NCI-H2171 treated with DMSO at 0.1 percent for 48 hours (cell line): ENCODE measurements at regions not wholly inside any gene's neighbourhood (a gene's known extent, or its start where the extent isn't known, plus 50 kb on each side); places are given as distances from the start of the nearest gene placed in this dataset.
"Not testable (repeated sequence)": the region's sequence is repeated elsewhere in the genome, so short reads cannot be mapped to it uniquely, and the experiment has no call there.

Experiments
- DNase-seq: peaks from one replicate; lab custom pipeline; 2025; lab: John Stamatoyannopoulos, UW

DNA sequence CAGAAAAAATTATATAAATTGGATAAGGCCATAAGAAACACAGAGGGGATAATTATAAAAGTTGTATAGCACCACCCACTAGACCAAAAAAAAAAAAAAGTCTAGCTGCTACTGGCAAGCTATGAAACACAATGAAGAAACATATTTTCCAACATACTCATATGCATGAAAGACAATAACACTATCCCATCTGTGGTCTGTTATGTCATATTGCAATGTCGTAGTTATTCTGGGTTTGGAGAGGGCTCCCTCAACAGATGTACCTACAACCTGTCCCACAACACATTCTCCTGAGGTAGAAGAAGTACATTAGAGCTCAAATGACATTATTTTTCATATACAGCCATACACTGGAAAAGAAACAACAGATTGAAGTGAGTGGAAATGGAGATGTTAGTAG, 517.6 kb upstream of the ADGRL4 start:
- peak; percentile 6 for DNase-seq

DNA sequence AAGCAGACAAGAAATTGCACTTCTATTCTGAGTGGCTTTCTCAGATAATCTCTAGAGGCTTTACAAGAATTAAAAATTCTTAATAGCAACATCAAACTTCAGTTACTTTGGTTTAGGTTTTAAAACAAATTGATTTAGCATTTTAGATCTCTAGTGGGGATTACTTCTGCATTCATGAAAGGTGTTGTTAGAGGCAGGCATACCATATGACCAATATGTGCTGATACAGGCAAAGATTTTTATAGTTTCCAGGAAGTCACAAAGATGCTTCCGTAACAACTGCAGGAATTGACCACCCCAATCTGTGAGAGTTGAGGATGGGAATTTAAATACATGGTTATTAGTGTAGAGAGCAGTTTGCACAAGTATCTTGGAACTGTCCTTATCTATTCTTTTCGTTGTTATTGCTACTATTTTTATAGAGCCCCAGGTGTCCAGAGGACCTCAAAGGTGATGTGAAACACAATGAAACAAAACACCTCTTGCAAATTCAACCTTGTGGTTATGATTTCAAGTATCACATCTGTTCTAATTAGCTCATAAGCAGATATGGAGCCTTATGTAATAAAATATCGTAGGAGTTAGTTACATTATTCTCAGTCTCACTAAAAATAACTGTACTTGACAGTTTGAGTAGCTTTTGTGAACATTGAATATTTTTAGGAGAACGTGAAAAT, 512.7 kb upstream of the ADGRL4 start:
- DNase-seq: no peak

DNA sequence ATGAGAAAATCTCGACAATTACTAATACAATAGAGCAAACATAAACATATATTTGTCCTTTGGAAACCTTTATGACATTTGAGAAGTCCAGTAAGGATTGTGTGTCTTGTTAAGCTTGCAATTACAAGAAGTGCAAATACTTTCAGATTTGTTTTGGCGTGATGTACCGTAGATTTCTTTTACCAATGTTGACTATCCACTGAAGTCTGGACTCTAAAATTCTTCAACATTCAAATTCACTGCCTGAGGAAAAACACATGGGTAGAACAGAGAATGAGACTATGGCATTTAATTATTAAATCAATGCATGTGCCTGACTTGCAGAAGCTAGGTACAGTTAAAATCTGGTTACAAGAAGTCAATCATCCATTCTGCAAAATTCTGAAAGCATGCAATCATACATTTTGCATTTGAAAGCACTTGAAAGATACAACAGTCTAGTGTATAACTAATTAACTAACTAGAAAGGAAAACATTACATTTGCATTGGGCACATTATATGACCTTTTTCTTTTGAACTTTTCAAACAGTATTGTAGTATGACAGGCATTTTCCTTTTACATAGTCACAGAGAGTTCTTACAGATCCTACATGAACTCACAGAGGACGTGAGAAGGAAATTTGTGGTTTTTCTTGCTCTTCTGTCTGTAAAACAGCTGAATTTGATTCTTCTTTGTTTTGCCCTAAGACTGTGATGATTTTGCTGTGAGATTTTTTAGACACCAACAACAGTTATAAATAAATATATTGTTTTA, 511.1 kb upstream of the ADGRL4 start:
- no peak for DNase-seq

DNA sequence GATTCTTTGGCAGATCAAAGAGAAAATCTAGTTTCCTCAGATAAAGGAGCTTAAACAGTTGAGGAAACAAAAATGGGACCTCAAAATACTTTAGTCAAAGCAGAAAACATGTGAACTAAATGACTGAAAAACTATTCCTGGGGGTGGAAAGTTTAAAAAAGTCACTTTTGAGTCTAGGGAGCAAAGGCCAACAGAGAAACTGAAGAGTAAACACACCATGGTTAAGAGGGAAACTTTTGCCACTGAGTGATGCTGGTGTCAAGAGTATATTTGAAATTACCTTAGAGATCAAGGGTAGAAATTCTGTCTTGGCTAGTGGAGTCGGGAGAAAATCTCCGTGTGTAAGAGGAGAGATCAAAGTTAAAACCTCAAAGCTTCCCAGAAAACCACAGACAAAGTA, 501.2 kb upstream of the ADGRL4 start:
- no peak for DNase-seq

DNA sequence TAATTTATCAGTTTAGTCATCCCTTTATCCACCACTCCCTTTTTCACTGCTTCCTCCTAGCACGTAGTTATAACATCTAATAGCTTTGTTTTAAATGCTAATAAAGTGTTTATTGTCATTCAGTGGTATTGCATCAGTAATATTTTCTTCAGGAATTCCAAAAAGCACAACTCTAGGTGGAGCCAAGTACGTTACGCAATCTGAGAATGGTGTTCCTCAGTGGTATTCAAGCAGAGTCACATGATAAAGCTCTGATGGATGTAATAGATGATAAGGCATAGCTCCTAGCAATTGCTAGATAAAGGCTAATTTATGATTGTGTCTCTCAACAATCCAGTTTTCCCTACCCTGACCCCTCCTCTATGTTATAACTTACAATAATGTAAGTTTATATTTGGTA, 494.6 kb upstream of the ADGRL4 start:
- DNase-seq: no peak

DNA sequence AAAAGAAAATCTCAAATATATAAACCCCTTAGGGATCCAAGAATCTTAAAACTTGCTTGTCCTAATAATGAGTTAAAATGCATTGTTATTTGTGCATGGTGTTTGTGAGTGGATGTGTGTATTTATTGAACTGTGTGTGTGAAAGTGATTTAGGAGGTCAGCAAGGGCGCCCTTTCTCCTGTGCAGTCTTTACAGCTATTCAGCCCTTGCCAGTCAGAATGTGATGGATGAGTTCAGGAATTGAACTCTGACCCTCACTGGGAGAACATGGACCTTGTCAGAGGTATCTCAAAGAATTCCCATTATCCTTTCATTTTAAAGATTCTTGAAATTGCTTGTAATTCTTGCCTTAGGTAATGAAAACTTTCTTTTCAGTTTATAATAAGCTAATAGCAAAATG, 493.0 kb upstream of the ADGRL4 start:
- DNase-seq: no peak

DNA sequence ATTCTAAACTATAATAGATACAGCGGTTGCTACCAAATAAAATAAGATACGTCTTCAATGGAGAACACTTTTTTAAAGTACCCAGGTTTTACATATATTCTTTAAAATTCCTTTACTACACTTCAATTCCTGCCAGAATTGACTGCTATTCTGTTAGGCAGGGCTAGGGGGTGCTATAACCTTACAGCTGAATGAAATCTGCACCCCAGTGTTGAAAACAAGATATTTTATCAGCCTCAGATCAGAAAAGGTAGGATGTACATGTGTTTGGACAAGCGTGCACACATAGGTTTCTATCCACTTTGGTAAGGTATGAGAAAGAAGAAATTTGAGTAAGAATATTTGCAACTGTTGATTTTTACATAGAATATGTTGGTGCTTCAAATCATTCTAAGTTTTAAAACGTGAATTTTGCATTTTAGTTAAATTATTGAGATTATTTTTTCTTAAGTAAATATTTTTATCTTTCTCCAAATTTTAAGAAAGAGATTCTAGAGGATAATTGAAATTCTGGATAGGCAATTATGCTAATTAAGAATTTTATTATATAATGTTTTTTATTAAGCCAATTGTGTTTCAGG, 490.8 kb upstream of the ADGRL4 start:
- DNase-seq: peak; percentile 24

DNA sequence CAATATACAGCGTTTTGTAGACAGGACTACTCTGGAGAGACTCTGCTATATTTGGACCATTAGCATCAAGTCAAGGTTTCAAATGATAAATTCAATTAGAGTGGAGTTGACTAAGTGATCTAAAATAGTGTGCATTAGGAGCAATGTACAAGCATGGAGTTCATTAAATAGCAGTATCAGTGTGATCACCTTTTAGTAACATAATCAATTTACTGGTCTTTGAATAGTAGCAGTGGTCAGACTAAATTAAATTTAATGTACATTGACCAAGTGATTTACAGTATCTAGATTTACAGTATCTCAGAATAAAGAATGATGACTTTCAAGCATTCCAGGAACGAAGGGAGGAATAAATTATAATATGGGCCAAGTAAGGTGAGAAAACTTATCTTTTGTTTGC, 489.6 kb upstream of the ADGRL4 start:
- no peak for DNase-seq

DNA sequence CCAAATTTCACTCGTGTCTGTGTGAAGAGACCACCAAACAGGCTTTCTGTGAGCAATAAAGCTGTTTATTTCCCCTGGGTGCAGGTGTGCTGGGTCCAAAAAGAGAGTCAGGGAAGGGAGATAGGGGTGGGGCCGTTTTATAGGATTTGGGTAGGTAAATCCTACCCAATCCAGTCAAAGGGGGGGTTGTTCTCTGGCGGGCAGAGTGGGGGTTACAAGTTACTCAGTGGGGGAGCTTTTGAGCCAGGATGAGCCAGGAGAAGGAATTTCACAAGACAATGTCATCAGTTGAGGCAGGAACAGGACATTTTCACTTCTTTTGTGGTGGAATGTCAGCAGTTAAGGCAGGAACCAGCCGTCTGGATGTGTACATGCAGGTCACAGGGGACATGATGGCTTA, 487.2 kb upstream of the ADGRL4 start:
- not testable (repeated sequence) for DNase-seq

DNA sequence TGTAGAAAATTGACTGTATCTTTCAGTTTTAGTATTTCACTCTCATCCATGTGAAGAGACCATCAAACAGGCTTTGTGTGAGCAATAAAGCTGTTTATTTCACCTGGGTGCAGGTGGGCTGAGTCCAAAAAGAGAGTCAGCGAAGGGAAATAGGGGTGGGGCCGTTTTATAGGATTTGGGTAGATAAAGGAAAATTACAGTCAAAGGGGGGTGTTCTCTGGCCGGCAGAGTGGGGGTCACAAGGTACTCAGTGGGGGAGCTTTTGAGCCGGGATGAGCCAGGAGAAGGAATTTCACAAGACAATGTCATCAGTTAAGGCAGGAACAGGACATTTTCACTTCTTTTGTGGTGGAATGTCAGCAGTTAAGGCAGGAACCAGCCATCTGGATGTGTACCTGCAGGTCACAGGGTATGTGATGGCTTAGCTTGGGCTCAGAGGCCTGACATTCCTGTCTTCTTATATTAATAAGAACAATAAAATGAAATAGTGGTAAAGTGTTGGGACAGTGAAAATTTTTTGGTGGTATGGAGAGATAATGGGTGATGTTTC, 482.1 kb upstream of the ADGRL4 start:
- DNase-seq: not testable (repeated sequence)

DNA sequence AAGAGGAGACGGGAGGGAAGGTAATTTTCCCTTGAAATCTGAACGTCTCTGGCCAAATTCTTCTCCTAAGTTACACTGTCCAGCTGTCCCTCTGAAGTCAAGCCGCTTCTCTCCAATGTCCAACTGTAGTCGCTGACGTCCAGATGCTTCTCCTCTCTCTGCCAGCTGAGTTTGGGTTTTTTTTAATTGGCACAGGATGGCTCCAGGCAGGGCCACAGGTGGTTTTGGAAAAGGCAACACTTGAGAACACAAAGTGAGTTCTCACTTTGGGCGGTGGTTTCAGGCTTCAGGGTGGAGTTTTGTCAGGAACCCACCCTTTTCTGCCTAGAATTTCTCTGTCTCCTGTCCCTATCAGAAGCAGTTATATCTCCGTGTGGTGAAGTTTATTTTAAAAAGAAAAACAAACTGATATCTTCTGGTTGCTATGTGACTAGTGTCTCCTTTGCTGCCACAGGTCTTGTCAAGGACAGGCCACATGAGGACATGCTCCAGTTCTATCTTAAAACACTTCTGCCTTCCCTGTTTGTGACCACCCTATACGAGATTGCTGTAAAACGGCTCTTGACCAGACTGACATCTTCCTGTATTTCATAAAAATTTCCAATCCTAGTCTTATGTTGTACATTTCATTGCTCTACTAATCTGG, 472.3 kb upstream of the ADGRL4 start:
- no peak for DNase-seq

DNA sequence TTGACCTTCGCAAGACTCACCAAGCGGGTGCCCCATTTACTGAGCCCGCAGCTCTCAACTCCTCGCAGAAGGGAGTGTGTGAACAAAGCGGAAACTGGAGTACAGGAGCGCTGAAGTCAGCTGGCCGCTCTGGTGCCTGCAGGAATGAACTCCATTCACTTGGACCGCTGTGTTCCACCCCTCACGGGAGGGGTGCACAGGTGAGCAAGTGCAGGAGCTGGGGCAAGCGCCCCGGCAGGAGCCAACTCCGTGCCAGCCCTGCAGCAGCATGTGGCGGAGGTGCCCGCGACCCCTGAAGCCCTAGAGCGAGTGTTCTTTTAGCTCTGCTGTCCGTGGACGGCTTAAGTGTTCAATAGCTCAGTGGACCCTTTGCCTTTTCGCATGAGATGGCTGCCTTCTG, 471.6 kb upstream of the ADGRL4 start:
- DNase-seq: no peak

DNA sequence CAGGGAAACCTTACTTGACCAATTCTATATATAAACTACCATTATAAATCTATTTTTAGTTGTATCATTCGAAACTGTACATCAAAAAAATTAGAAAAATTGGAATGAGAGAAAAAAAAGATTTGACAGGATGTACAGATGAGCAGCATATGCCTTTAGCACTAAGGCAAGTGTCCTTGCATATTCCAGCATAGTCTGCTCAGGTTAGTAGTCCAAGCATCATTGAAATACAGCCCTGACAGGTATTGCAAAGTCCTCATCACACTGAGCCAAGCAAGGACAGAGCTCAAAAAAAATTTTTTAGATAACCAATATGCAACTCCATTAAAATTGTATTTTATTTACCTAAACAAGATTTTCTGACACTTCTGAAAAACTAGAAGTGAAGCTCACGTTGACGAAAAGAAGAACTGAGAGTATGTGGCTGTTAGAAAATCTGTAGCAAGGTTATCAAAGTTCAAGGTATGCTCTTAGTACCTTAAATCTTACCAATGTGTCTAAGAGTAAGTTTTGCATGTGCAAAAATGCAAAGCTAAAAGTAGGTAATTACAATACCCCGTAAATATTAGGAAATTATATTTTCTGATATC, 465.6 kb upstream of the ADGRL4 start:
- no peak for DNase-seq

DNA sequence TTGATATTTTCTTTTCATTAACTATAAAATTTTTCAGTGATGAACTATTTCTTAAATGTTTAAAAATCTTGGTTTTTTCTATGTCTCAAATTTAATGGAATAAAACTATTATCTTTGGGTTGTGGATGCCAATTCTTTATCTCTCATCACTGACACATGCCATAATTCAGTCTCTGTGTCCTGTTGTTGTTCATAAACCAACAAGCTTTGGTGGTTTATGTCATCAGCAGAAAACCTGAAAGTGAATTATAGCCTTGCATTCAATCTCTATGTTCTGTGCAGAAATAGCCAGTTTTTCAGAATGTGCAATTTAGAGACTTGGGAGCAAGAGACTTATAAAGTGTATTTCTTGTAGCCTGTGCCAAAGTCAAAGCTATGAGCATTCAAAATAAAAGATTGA, 462.6 kb upstream of the ADGRL4 start:
- DNase-seq: no peak

DNA sequence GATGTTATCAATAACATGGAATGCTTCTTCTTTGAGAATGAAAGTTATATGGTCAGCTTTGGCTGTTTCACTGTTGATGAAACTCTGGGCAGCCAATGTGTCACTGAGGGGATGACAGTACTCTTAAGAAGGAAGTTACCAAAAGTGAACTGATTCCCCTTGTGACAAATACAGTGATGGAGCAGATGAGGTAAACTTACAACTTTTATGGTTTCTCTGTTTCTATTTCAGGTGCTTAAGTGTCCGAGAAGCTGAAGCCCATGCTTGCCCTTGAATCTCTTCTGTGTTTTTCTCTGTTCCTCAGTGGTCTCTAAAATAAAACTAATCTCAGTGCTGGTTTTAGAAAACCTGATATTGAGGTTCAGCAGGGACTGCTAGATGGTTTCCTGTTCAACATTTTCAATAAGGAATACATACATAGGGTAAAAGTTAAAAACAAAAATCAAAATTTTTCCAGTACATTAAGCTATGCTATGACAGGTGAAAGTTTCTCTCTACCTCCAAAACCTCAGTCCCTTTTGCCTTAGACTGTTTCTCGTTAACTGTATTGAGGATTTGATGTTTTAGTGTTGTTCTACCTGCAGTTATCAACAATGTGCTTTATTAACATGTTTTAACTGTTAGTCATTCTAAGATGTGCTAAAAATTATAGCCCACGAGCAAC, 454.4 kb upstream of the ADGRL4 start:
- DNase-seq: no peak

DNA sequence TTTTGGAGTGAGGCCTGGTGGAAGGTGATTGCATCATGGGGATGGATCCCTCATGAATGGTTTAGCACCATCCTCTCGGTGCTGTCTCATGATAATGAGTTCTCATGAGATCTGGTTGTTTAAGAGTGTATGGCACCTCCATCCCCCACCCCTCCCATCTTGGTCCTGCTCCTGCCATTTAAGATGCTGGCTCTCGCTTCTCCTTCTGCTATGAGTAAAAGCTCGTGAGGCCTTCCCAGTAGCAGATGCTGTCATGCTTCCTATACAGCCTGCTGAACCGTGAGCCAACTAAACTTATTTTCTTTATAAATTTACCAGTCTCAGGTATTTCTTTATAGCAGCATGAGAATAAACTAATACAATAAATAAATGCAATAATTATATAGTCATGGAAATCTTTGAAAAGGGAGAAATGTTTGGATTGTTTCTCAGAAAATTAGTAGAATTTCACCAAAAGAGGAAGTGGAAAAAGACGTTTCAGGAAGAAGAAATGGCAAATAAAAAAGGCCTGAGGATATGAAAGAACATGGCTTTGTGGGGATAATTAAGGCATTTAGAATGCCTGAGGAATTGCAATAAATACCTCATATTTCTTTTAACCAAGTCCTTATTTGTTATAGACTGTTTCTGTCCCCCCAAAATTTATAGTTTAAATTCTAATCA, 451.2 kb upstream of the ADGRL4 start:
- no peak for DNase-seq

DNA sequence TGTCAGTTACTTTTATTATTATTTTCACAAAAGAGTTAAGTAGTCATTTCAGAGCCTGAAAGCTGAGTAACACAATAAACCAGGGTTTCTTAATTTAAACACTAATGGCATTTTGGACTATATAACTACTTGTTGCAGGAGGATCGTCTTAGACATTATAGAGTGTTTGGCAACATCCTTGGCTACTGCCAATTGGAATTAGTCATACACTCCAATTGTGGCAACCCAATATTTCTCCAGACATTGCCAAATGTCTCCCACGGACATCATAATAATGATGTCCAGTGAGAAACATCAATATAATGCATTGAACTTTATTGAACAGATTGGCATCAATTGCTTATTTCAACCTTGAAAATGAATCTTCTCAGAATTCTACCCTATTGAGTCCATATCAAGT, 441.9 kb upstream of the ADGRL4 start:
- DNase-seq: no peak

DNA sequence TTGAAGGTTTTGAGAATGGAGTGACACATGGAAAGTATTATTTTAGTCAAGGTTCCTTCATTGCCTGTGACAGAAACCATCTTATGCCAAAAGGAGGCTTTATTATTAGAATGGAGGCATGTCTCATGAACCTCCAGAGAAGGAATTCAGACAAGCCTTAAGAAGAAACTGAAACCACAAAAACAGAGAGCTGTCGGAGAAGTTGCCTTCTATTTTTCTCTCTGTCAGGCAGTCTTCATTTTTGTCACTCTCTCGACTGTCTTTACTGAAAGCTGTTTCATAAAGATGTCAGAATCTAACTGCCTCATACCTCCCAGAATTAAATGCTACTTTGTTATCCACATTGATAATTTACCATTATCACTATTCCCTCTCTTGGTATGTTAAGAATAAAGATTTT, 434.7 kb upstream of the ADGRL4 start:
- DNase-seq: no peak

DNA sequence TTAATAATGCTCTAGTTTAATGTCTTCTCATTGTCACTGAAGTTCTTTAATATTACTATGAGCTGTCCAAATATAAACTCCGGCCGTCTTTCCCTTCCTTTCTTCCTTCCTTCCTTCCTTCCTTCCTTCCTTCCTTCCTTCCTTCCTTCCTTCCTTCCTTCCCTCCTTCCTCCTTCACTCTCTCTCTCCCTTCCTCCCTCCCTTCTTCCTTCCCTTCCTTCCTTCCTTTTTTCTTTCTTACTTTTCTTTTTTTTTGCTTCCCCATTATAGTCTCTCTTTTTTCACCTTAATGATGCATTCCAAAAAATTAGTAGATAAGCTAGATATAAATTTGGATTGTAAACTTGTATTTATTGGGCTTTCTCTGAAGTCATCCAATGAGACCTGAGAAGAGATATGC, 431.0 kb upstream of the ADGRL4 start:
- no peak for DNase-seq

DNA sequence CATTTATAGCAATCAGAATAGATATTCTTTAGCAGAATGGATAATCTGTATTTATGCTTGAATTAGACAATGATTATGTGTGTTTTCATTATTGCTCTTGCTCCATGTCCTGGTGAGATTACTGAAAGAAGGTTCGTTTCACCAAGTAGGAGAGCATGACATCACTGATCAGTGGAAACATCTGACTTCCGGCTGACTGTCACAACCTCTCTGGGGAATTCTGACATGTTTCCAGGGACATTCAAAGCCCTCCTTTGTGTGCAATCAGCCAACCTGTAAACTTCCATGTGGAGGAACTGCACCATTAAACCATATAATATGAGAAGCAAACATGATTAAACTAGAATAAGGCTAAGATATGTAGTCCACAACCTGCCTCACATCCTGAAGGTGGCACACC, 424.8 kb upstream of the ADGRL4 start:
- DNase-seq: no peak

DNA sequence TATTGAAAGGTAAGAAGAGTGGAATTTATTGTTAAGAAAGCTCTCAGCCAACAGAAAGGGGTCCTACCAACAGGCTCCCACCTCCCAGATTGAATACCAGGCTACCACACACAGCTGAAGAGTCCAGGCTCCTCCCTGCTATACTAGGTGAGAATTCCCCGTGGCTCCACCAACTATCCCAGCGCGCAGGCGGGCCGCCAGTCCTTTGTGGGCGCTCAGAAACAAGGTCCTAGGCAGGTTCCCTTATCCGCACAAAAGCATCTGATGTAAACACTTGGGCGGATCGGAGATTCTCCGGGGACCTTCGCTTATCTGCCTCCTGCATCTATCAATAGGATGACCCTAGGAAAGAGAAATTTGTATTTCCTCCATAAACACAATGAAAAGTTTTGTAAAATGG, 423.9 kb upstream of the ADGRL4 start:
- DNase-seq: no peak
